ENCODE measurements at regions not wholly inside any gene's neighbourhood (a gene's known extent, or its start where the extent isn't known, plus 50 kb on each side); places are given as distances from the start of the nearest gene placed in this dataset.

DNA sequence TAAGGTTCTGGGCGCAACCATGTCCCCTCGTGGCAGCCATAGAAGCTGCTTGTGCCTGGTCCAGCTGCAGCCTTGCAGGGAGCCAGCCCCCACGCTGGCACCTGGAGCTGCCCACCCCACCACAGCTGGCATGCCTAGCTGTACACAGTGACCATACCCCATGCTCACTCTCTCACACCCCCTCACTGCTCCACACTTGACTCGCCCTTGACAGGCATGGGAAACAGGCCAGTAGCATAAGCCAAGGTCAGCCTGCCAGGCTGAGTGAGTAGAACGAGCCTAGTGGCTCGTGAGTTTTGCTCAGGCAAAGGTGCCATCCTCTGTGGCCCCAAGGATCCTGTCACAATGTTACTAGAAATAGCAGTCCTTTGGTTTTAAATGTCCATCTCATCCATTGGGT lies 52.7 kb upstream of the CADM2 start:
- no peak overlapping the region for H3K23ac ChIP-seq (ENCODE audit: low read depth, low read length)
- ChIA-PET CTCF (no interaction called here), POLR2A (ENCODE audit: unreplicated experiment) (no interaction called here)
- no peak overlapping the region for H2BK15ac ChIP-seq (ENCODE audit: low read depth, low read length)
- no peak overlapping the region for H4K8ac ChIP-seq (ENCODE audit: low read depth in 2 of 2, low read length in 2 of 2)
- DNase-seq (no peak), ATAC-seq (ENCODE audit: low read depth) (no peak)
- H3K4me1 ChIP-seq (ENCODE audit: control insufficient read depth, insufficient read depth, low read length), result no peaks in the 10 kb centered on the region
- no TSS peak for BruUV-seq (replicated peaks)
- H3K4me2 ChIP-seq (ENCODE audit: low read depth, low read length), result no peak overlapping the region
- no peak overlapping the region for H2AK5ac ChIP-seq (ENCODE audit: low read depth, low read length)
- no peak overlapping the region for H2BK20ac ChIP-seq (ENCODE audit: low read depth, low read length)
- no peak overlapping the region for H3K14ac ChIP-seq (replicated peaks; ENCODE audit: low read depth, low read length)
- dilution Hi-C loops (cut with HindIII; ENCODE audit: low sequenced_read_pairs, unreplicated experiment), result no loop called here
- no peak overlapping the region for H2BK5ac ChIP-seq (ENCODE audit: low read depth, low read length, poor library complexity, severe bottlenecking)
- no peaks in the 10 kb centered on the region for H3K9me1 ChIP-seq (ENCODE audit: insufficient read depth, low read length)
- H3K27me3 ChIP-seq (ENCODE audit: control insufficient read depth, insufficient read depth, low read length), result no peaks in the 10 kb centered on the region
- no peak for TF ChIP-seq POLR2A (IDR thresholded peaks at IDR 0.05; ENCODE audit: low read depth, low read length)
- TF ChIP-seq CHD1 (IDR thresholded peaks at IDR 0.05; ENCODE audit: low read depth, low read length), result no peak
- peaks cover 10% of the 10 kb centered on the region; the same call in 1 of the 2 replicates for H3K9me3 ChIP-seq (ENCODE audit: control insufficient read depth, insufficient read depth, low read length)
- no peak overlapping the region for H2AK9ac ChIP-seq (replicated peaks; ENCODE audit: low read depth, low read length, poor library complexity)
- intact Hi-C loops (cut with micrococcal nuclease), result no loop called here
- no peak overlapping the region for H4K5ac ChIP-seq (ENCODE audit: low read depth, low read length)
- no peak overlapping the region for H2BK120ac ChIP-seq (ENCODE audit: low read depth, low read length)
- no peaks in the 10 kb centered on the region for H3K36me3 ChIP-seq (ENCODE audit: control insufficient read depth, insufficient read depth, low read length)
- H3K9ac ChIP-seq (ENCODE audit: low read depth, low read length), result no peak overlapping the region
- H2AFZ ChIP-seq (replicated peaks; ENCODE audit: low read length, poor library complexity), result no peak overlapping the region
- no peak overlapping the region for H4K91ac ChIP-seq (ENCODE audit: insufficient read depth, low read depth, low read length)
- no peak overlapping the region for H3K27ac ChIP-seq (ENCODE audit: insufficient read depth, low read length)
- H4K20me1 ChIP-seq (ENCODE audit: insufficient read depth, low read length), result no peaks in the 10 kb centered on the region
- H3K79me1 ChIP-seq (ENCODE audit: low read depth in 1 of 2, low read length in 2 of 2), result no peaks in the 10 kb centered on the region
- H3K18ac ChIP-seq (ENCODE audit: low read depth, low read length), result no peak overlapping the region
- H3K4me3 ChIP-seq (ENCODE audit: insufficient read depth, low read depth, low read length), result no peak overlapping the region
- in situ Hi-C loops (cut with MboI; ENCODE audit: low sequenced_read_pairs), result no loop called here
- no CpG with 5 or more reads among the region's 6 CpGs for WGBS, 2 experiments (ENCODE audit: extremely low coverage in 2 of 2, insufficient read length in 1 of 2)
- no peak overlapping the region for H3K4ac ChIP-seq (ENCODE audit: low read depth, low read length)
- H3K56ac ChIP-seq (ENCODE audit: extremely low read depth, insufficient read depth, low read length), result no peak overlapping the region

Measured in IMR-90 (cell line).